SK-N-SH treated with all-trans-retinoic acid at 6 μM for 48 hours (cell line): ENCODE measurements at regions not wholly inside any gene's neighbourhood (a gene's known extent, or its start where the extent isn't known, plus 50 kb on each side); places are given as distances from the start of the nearest gene placed in this dataset.

Experiments used
- ATAC-seq: fragments of 200-7000 bp; cut with Tn5 transposase; 3 replicates; pipeline ENCODE4 v1.9.1; 2020; ENCODE audit warnings: mild to moderate bottlenecking, moderate library complexity
- ARNTL ChIP-seq: fragments of 450-650 bp; formaldehyde crosslinking; IDR thresholded peaks from 2 replicates; pipeline ENCODE4 v1.5.0; 2020; ENCODE audit warnings: low read depth, mild to moderate bottlenecking, moderate library complexity, borderline replicate concordance
- BACH2 ChIP-seq: fragments of 250-450 bp; sonication (Bioruptor Pico); IDR thresholded peaks from 2 replicates; pipeline ENCODE4 v1.9.0; 2021; ENCODE audit warnings: mild to moderate bottlenecking, borderline replicate concordance
- CREB5 ChIP-seq: fragments of 250-450 bp; sonication (Bioruptor Pico); IDR thresholded peaks from 2 replicates; pipeline ENCODE4 v1.5.1; 2020; ENCODE audit warnings: low read depth, mild to moderate bottlenecking, moderate library complexity
- CSDC2 ChIP-seq: fragments of 250-450 bp; sonication (Bioruptor Pico); IDR thresholded peaks from 2 replicates; pipeline ENCODE4 v1.5.0; 2020; ENCODE audit warnings: mild to moderate bottlenecking, moderate library complexity
- ESRRG ChIP-seq: fragments of 250-450 bp; sonication (Bioruptor Pico); IDR thresholded peaks from 2 replicates; pipeline ENCODE4 v1.6.1; 2021; ENCODE audit warnings: mild to moderate bottlenecking
- GLIS3 ChIP-seq: fragments of 250-450 bp; sonication (Bioruptor Pico); IDR thresholded peaks from 2 replicates; pipeline ENCODE4 v1.5.0; 2020; ENCODE audit warnings: mild to moderate bottlenecking, moderate library complexity
- ISL1 ChIP-seq: fragments of 250-450 bp; sonication (Bioruptor Pico); IDR thresholded peaks from 2 replicates; pipeline ENCODE4 v2.1.2; 2022; ENCODE audit warnings: mild to moderate bottlenecking, moderate library complexity
- OSR1 ChIP-seq: fragments of 250-450 bp; sonication (Bioruptor Pico); IDR thresholded peaks from 2 replicates; pipeline ENCODE4 v1.8.0; 2022; ENCODE audit warnings: moderate library complexity, mild to moderate bottlenecking, inconsistent platforms
- SNAI2 ChIP-seq: fragments of 250-450 bp; sonication (Bioruptor Pico); IDR thresholded peaks from 2 replicates; pipeline ENCODE4 v1.5.0; 2020; ENCODE audit warnings: mild to moderate bottlenecking, moderate library complexity
- TCF4 ChIP-seq: fragments of 250-450 bp; sonication (Bioruptor Pico); IDR thresholded peaks from 2 replicates; pipeline ENCODE4 v1.8.0; 2021; ENCODE audit warnings: mild to moderate bottlenecking, moderate library complexity, borderline replicate concordance
- TOX ChIP-seq: fragments of 250-450 bp; sonication (Bioruptor Pico); IDR thresholded peaks from 2 replicates; pipeline ENCODE4 v1.8.0; 2021; ENCODE audit warnings: mild to moderate bottlenecking, moderate library complexity, borderline replicate concordance
- TSHZ2 ChIP-seq: fragments of 250-450 bp; sonication (Bioruptor Pico); IDR thresholded peaks from 2 replicates; pipeline ENCODE4 v1.5.0; 2020; ENCODE audit warnings: mild to moderate bottlenecking, moderate library complexity
- ZFP3 ChIP-seq: fragments of 250-450 bp; sonication (Bioruptor Pico); IDR thresholded peaks from 2 replicates; pipeline ENCODE4 v1.5.0; 2020; ENCODE audit warnings: mild to moderate bottlenecking, moderate library complexity
- ZFP30 ChIP-seq: fragments of 450-650 bp; formaldehyde crosslinking; IDR thresholded peaks from 2 replicates; pipeline ENCODE4 v1.5.0; 2022; ENCODE audit warnings: mild to moderate bottlenecking, moderate library complexity
- ZNF565 ChIP-seq: fragments of 450-650 bp; formaldehyde crosslinking; conservative IDR thresholded peaks from 2 replicates; pipeline ENCODE4 v1.5.0; 2020; ENCODE audit warnings: low read depth, mild to moderate bottlenecking, moderate library complexity
- ZNF70 ChIP-seq: fragments of 450-650 bp; formaldehyde crosslinking; IDR thresholded peaks from 2 replicates; pipeline ENCODE4 v1.5.0; 2020; ENCODE audit warnings: mild to moderate bottlenecking, moderate library complexity
- ZNF8 ChIP-seq: fragments of 450-650 bp; formaldehyde crosslinking; IDR thresholded peaks from 2 replicates; pipeline ENCODE4 v1.5.0; 2020; ENCODE audit warnings: mild to moderate bottlenecking, moderate library complexity
- TF ChIP-seq, protein P1 (sequence below): fragments of 250-450 bp; sonication (Bioruptor Pico); IDR thresholded peaks from 2 replicates; pipeline ENCODE4 v1.8.0; 2021; ENCODE audit warnings: low read depth, mild to moderate bottlenecking, moderate library complexity, borderline replicate concordance
- TF ChIP-seq, protein P2 (sequence below): fragments of 250-450 bp; sonication (Bioruptor Pico); IDR thresholded peaks from 2 replicates; pipeline ENCODE4 v1.5.1; 2021; ENCODE audit warnings: mild to moderate bottlenecking, moderate library complexity
- TF ChIP-seq, protein P3 (sequence below): fragments of 250-450 bp; sonication (Bioruptor Pico); IDR thresholded peaks from 2 replicates; pipeline ENCODE4 v1.8.0; 2020; ENCODE audit warnings: mild to moderate bottlenecking, moderate library complexity, borderline replicate concordance

DNA sequence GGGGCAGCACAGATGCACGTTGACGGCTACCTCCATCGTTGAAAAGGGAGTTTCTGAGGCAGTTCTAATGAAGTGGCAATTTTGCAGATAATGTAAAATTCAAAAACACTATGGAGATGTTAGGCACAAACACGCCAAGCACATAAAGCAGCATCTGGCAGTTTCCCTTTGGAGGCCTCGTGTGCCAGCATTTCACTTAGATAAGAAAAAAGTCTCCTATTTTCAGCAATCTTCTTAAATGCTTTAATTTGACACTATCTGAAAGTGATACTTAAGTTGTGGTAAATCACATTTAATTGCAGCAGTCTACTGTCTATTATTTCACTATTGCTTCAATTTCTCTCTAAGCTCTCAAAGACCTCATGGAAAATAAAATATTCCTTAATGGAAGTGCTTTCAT, 125.3 kb upstream of the PROKR2 start:
- TF ChIP-seq CSDC2 (CRISPR knock-in tag) (no peak), TCF4 (CRISPR knock-in tag) (no peak), ZFP30 (CRISPR knock-in tag) (no peak), ZFP3 (CRISPR knock-in tag) (no peak), GLIS3 (CRISPR knock-in tag) (no peak)
- TF ChIP-seq, all 23 proteins: peak for 0
- ATAC-seq, result no peak

- no peak for ATAC-seq
- TF ChIP-seq TCF4 (CRISPR knock-in tag), result no peak
- TF ChIP-seq ZNF565 (CRISPR knock-in tag), result no peak
- TF ChIP-seq GLIS3 (CRISPR knock-in tag), result no peak
Measured at GRCh38 chr20:5434116-5434515, 117.4 kb upstream of the PROKR2 start.

DNA sequence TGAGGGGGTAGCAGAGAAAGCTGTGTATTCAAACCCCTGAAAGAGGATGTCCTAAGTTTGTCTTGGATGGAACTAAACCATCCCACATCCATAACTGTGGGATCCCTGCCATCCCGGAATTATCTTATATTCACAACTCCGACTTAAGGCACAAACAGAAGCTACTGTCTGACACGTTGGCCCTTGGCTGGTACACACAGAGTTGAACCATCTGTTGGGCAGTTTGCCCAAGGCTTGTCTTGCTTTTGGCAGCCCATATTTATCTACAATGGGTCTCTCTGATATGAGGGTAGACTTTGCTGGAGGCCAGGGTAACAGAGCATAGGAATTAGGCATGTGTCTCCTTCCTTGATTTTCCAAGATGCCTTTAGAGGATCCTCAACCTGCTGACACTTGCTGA, 116.6 kb upstream of the PROKR2 start:
- TF ChIP-seq SNAI2 (CRISPR knock-in tag) (no peak), TCF4 (CRISPR knock-in tag) (no peak), ZNF70 (no peak), CSDC2 (CRISPR knock-in tag) (no peak), ESRRG (CRISPR knock-in tag) (no peak), GLIS3 (CRISPR knock-in tag) (no peak), ISL1 (CRISPR knock-in tag) (no peak), TSHZ2 (no peak), TOX (CRISPR knock-in tag) (no peak), OSR1 (CRISPR knock-in tag) (no peak)
- TF ChIP-seq, protein P1, sequence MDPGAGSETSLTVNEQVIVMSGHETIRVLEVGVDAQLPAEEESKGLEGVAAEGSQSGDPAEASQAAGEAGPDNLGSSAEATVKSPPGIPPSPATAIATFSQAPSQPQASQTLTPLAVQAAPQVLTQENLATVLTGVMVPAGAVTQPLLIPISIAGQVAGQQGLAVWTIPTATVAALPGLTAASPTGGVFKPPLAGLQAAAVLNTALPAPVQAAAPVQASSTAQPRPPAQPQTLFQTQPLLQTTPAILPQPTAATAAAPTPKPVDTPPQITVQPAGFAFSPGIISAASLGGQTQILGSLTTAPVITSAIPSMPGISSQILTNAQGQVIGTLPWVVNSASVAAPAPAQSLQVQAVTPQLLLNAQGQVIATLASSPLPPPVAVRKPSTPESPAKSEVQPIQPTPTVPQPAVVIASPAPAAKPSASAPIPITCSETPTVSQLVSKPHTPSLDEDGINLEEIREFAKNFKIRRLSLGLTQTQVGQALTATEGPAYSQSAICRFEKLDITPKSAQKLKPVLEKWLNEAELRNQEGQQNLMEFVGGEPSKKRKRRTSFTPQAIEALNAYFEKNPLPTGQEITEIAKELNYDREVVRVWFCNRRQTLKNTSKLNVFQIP (CRISPR knock-in tag), result no peak
- TF ChIP-seq, all 23 proteins: peak for 0
- ATAC-seq, result no peak

DNA sequence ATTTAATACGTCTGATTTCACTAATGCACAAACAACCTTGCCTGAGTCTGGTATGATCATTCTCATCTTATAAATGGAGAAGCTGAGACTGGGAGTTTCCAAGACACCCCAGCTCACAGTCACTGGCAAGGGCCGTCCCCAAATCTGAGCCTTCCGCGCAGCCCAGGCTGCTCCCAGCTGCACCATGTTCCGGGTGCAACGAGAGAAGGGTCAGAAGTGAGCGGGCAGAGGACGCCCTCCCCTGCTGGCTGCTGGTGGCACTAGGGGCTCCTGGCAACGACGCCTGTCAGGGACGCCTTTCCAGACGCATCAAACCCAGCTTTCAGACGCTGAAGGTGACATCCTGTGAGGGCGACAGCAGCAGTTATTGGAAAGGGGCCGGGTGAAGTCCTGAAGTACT, 115.3 kb upstream of the PROKR2 start:
- TF ChIP-seq CREB5 (no peak), ARNTL (no peak), GLIS3 (CRISPR knock-in tag) (no peak), ZNF8 (CRISPR knock-in tag) (no peak)
- no peak for ATAC-seq

DNA sequence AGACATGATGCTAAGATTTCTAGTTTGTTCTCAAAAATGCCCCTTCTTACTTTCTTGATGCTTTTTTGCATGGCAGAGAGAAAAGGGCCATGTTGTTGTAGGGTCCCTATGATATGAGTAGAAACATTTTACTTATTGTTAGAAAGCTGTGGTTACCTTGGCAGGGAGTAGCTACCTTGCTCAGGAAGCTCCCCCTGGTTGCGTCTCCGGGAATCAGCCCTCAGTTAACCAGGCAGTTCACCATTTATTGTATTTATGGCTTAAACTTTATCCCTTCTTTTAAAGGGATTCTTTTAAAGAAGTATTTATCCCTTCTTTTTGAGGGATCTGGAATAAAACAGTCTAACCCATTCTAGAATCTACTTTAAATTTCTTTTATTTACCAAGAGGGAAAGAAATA, 113.9 kb upstream of the PROKR2 start:
- no peak for ATAC-seq
- TF ChIP-seq, protein P1 (CRISPR knock-in tag), result no peak
- no peak for TF ChIP-seq ZNF565 (CRISPR knock-in tag)
- TF ChIP-seq, protein P2, sequence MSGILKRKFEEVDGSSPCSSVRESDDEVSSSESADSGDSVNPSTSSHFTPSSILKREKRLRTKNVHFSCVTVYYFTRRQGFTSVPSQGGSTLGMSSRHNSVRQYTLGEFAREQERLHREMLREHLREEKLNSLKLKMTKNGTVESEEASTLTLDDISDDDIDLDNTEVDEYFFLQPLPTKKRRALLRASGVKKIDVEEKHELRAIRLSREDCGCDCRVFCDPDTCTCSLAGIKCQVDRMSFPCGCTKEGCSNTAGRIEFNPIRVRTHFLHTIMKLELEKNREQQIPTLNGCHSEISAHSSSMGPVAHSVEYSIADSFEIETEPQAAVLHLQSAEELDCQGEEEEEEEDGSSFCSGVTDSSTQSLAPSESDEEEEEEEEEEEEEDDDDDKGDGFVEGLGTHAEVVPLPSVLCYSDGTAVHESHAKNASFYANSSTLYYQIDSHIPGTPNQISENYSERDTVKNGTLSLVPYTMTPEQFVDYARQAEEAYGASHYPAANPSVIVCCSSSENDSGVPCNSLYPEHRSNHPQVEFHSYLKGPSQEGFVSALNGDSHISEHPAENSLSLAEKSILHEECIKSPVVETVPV, result no peak
- no peak for TF ChIP-seq ZFP3 (CRISPR knock-in tag)
- no peak for TF ChIP-seq TSHZ2
- TF ChIP-seq ZNF8 (CRISPR knock-in tag), result no peak
- no peak for TF ChIP-seq ZFP30 (CRISPR knock-in tag)
- no peak for TF ChIP-seq ESRRG (CRISPR knock-in tag)
- TF ChIP-seq BACH2, result no peak
- TF ChIP-seq TOX (CRISPR knock-in tag), result no peak
- TF ChIP-seq, protein P3, sequence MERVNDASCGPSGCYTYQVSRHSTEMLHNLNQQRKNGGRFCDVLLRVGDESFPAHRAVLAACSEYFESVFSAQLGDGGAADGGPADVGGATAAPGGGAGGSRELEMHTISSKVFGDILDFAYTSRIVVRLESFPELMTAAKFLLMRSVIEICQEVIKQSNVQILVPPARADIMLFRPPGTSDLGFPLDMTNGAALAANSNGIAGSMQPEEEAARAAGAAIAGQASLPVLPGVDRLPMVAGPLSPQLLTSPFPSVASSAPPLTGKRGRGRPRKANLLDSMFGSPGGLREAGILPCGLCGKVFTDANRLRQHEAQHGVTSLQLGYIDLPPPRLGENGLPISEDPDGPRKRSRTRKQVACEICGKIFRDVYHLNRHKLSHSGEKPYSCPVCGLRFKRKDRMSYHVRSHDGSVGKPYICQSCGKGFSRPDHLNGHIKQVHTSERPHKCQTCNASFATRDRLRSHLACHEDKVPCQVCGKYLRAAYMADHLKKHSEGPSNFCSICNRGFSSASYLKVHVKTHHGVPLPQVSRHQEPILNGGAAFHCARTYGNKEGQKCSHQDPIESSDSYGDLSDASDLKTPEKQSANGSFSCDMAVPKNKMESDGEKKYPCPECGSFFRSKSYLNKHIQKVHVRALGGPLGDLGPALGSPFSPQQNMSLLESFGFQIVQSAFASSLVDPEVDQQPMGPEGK, result no peak
- TF ChIP-seq ZNF70, result no peak
- TF ChIP-seq CSDC2 (CRISPR knock-in tag), result no peak
